Right atrium auricular region (tissue), 2 donors: ENCODE measurements at regions not wholly inside any gene's neighbourhood (a gene's known extent, or its start where the extent isn't known, plus 50 kb on each side); places are given as distances from the start of the nearest gene placed in this dataset.
"Not testable (repeated sequence)": the region's sequence is repeated elsewhere in the genome, so short reads cannot be mapped to it uniquely, and the experiment has no call there.

Experiments
- DNase-seq: peaks from one replicate; pipeline ENCODE4 v3.0.0-alpha.2; 2019; ENCODE audit warnings: low spot score
- H3K27ac ChIP-seq, 2 donors: fragments of 200-600 bp; sonication (generic); 1 replicate in 1 of 2; 2 replicates in 1 of 2; pipeline ENCODE4 v1.5.1; 2016 to 2019
- H3K27me3 ChIP-seq, 2 donors: fragments of 200-600 bp; sonication (generic); one replicate each; pipeline versions ENCODE4 v1.5.1 to v1.6.0; 2017 to 2019
- H3K36me3 ChIP-seq: fragments of 200-600 bp; sonication (generic); one replicate; pipeline ENCODE4 v1.5.1; 2016
- H3K4me1 ChIP-seq, 2 donors: fragments of 200-600 bp; sonication (generic); one replicate each; pipeline versions ENCODE4 v1.5.1 to v1.6.0; 2017 to 2019
- H3K4me3 ChIP-seq, 2 donors: fragments of 200-600 bp; sonication (generic); 1 replicate in 1 of 2; 2 replicates in 1 of 2; pipeline ENCODE4 v1.5.1; 2017 to 2019; ENCODE audit warnings: mild to moderate bottlenecking in 1 of 2, moderate library complexity in 1 of 2
- H3K9me3 ChIP-seq, 2 donors: fragments of 200-600 bp; sonication (generic); one replicate each; pipeline ENCODE4 v1.5.1; 2019
- TF ChIP-seq, protein P1 (sequence below), 2 donors: fragments of 200-600 bp; sonication (generic); IDR thresholded peaks; one replicate each; pipeline ENCODE4 v1.5.1; 2019; ENCODE audit warnings: antibody characterized with exemption in 2 of 2

DNA sequence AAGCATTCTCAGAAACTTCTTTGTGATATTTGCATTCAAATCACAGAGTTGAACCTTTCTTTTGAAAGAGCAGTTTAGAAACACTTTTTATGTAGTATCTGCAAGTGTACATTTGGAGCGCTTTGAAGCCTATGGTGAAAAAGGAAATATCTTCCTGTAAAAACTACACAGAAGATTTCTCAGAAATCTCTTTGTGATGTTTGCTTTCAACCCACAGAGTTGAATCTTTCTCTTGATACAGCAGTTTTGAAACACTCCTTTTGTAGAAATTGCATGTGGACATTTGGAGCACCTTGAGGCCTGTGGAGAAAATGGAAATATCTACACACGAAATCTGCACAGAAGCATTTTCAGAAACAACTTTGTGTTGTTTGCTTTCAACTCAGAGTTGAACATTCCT lies 612.3 kb upstream of the ZNF337 start:
- no peaks in the 10 kb centered on the region for H3K27me3 ChIP-seq
- H3K4me3 ChIP-seq, result no peak overlapping the region
- H3K9me3 ChIP-seq, result no peaks in the 10 kb centered on the region
- H3K36me3 ChIP-seq, result no peaks in the 10 kb centered on the region
- H3K4me1 ChIP-seq, result no peaks in the 10 kb centered on the region
- no peak for DNase-seq
- no peak overlapping the region for H3K27ac ChIP-seq
- TF ChIP-seq, protein P1, sequence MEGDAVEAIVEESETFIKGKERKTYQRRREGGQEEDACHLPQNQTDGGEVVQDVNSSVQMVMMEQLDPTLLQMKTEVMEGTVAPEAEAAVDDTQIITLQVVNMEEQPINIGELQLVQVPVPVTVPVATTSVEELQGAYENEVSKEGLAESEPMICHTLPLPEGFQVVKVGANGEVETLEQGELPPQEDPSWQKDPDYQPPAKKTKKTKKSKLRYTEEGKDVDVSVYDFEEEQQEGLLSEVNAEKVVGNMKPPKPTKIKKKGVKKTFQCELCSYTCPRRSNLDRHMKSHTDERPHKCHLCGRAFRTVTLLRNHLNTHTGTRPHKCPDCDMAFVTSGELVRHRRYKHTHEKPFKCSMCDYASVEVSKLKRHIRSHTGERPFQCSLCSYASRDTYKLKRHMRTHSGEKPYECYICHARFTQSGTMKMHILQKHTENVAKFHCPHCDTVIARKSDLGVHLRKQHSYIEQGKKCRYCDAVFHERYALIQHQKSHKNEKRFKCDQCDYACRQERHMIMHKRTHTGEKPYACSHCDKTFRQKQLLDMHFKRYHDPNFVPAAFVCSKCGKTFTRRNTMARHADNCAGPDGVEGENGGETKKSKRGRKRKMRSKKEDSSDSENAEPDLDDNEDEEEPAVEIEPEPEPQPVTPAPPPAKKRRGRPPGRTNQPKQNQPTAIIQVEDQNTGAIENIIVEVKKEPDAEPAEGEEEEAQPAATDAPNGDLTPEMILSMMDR (IDR thresholded peaks at IDR 0.05), result no peak

DNA sequence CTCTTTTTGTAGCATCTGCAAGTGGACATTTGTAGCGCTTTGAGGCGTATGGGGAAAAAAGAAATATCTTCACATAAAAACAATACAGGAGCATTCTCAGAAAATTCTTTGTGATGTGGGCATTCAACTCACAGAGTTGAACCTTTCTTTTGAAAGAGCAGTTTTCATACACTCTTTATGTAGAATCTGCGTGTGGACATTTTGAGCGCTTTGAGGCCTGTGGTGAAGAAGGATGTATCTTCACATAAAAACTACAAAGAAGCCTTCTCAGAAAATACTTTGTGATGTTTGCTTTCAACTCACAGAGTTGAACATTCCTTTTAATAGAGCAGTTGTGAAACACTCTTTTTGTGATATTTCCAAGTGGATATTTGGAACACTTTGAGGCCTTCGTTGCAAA lies 598.4 kb upstream of the ZNF337 start:
- H3K36me3 ChIP-seq, result no peaks in the 10 kb centered on the region
- no peaks in the 10 kb centered on the region for H3K27me3 ChIP-seq
- no peak for DNase-seq
- H3K4me3 ChIP-seq, result no peak overlapping the region
- TF ChIP-seq, protein P1 (IDR thresholded peaks at IDR 0.05), result no peak
- H3K27ac ChIP-seq, result no peak overlapping the region
- peaks cover 0 to 4% of the 10 kb centered on the region in 2 donors for H3K9me3 ChIP-seq
- H3K4me1 ChIP-seq, result no peaks in the 10 kb centered on the region

DNA sequence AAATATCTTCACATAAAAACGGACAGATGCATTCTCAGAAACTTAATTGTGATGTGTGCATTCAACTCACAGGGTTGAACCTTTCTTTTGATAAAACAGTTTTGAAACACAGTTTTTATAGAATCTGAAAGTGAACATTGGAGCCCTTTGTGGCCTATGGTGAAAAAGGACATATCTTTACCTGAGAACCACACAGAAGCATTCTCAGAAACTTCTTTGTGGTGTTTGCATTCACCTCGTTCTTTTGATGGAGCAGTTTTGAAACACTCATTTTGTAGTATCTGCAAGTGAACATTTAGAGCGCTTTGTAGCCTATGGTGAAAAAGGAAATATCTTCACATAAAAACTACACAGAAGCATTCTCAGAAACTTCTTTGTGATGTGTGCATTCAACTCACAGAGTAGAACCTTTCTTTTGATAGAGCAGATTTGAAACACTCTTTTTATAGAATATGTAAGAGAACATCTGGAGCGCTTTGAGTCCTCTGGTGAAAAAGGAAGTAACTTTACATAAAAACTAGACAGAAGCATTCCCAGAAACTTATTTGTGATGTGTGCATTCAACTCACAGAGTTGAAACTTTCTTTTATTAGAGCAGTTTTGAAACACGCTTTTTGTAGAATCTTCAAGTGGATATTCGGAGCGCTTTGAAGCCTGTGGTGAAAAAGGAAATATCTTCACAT lies 591.9 kb upstream of the ZNF337 start:
- H3K27me3 ChIP-seq, DNase-seq, H3K9me3 ChIP-seq, H3K27ac ChIP-seq, H3K4me3 ChIP-seq, H3K4me1 ChIP-seq, H3K36me3 ChIP-seq: not testable (repeated sequence)

DNA sequence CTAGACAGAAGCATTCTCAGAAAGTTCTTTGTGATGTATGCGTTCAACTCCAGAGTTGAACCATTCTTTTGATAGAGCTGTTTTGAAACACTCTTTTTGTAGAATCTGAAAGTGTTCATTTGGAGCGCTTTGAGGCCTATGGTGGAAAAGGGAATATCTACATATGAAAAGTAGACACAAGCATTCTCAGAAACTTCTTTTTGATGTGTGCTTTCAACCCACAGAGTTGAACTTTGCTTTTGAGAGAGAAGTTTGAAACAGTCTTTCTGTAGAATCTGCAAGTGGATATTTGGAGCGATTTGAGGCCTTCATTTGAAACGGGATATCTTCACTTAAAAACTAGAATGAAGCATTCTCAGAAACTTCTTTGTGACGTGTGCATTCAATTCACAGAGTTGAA lies 582.6 kb upstream of the ZNF337 start:
- no peak overlapping the region for H3K27ac ChIP-seq
- no peaks in the 10 kb centered on the region for H3K9me3 ChIP-seq
- no peak overlapping the region for H3K4me3 ChIP-seq
- no peaks in the 10 kb centered on the region for H3K27me3 ChIP-seq
- H3K4me1 ChIP-seq, result no peaks in the 10 kb centered on the region
- TF ChIP-seq, protein P1 (IDR thresholded peaks at IDR 0.05), result no peak
- no peak for DNase-seq
- H3K36me3 ChIP-seq, result no peaks in the 10 kb centered on the region

DNA sequence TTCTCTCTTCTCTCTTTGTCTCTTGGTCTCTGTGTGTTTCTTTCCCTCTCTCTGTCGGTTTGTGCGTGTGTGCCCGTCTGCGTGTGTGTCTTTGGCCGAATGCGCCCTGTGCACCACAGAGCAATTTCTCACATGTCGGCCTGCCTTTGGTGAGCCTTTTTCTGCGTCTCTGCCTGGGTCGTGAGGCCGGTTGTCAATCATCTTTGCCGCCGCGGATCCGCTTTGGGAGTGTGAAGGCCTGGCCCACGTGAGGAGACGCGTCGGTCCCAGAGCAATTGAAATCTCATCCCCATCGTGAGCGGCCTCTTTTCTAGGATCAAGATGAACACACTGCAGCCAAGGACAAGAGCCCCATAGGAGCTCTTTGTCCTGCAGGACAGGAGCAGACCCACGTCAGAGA lies 580.7 kb upstream of the ZNF337 start:
- TF ChIP-seq, protein P1 (IDR thresholded peaks at IDR 0.05), result no peak
- Histone ChIP-seq H3K27ac (no peak overlapping the region), H3K9me3 (no peaks in the 10 kb centered on the region), H3K27me3 (no peaks in the 10 kb centered on the region), H3K4me3 (no peak overlapping the region), H3K36me3 (no peaks in the 10 kb centered on the region), H3K4me1 (no peaks in the 10 kb centered on the region)
- DNase-seq, result no peak

DNA sequence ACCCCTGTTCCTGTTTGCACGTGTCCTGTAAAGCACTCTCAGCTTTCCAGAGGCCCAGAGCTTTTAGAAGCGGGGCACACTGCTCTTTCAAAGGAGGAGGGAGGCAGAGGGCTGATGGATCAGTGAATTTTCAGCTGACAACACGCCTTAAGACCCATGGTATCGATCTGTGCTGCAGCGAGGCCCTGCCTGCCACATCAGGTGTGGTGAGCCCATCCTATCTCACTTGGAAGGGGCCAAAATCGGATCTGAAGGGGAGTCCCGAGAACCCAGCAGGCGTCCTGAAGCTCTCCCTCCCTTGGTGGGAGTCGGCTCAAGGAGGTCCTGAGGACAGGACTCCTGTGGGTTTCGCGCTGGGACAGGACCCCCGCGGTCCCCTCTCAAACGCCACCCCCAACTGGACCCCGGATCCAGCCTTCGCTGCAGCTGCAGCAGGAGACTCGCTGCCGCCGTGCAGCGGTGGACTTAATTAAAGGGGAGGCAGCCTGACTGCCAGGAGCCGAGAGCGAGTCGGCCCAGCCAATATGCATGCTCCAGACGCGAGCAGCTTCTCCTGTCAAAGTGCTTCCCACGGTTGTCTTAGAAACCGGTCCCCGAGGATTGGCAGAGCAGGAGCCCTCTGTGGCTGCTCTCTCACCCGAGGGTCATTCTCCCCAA lies 580.0 kb upstream of the ZNF337 start:
- H3K4me1 ChIP-seq, result no peaks in the 10 kb centered on the region
- TF ChIP-seq, protein P1 (IDR thresholded peaks at IDR 0.05), result no peak
- DNase-seq, result no peak
- no peaks in the 10 kb centered on the region for H3K27me3 ChIP-seq
- H3K27ac ChIP-seq, result no peak overlapping the region
- no peak overlapping the region for H3K4me3 ChIP-seq
- no peaks in the 10 kb centered on the region for H3K9me3 ChIP-seq
- no peaks in the 10 kb centered on the region for H3K36me3 ChIP-seq

DNA sequence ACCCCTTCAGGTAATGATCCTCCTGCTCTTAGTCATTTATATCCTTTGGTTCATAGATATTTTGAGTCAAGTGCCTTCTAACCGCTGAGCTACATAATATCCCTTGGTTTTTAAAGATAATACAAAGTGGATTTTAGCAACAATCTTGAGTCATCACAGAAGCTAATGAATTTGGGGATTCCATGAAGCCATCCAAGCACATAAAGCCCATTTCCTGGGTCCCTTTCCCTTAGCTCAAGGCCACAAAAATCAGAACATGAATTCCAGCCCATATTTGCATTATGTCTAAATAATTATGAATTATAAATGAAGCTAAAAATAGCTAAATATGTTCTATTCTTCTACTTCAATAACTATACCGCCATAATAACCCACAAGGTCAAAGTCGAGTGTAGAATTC lies 572.1 kb upstream of the ZNF337 start:
- H3K4me1 ChIP-seq, result not testable (repeated sequence)

DNA sequence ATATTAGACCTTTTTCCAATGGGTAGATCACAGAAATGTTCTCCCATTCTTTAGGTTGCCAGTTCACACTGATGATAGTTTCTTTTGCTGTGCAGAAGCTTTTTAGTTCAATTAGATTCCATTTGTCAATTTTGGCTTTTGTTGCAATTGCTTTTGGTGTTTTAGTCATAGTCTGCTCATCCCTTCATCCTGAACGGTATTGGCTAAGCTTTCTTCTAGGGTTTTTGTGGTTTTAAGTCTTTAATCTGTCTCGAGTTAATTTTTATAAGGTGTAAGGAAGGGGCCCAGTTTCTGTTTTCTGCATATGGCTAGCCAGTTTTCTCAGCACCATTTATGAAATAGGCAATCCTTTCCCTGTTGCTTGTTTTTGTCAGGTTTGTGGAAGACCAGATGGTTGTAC lies 564.3 kb upstream of the ZNF337 start:
- DNase-seq, H3K4me1 ChIP-seq, H3K9me3 ChIP-seq, H3K27me3 ChIP-seq, H3K27ac ChIP-seq, H3K4me3 ChIP-seq, H3K36me3 ChIP-seq: not testable (repeated sequence)

More for the DNA sequence above, 572.1 kb upstream of the ZNF337 start:
- not testable (repeated sequence) for H3K27ac ChIP-seq, H3K4me3 ChIP-seq, DNase-seq, H3K9me3 ChIP-seq, H3K36me3 ChIP-seq, H3K27me3 ChIP-seq

DNA sequence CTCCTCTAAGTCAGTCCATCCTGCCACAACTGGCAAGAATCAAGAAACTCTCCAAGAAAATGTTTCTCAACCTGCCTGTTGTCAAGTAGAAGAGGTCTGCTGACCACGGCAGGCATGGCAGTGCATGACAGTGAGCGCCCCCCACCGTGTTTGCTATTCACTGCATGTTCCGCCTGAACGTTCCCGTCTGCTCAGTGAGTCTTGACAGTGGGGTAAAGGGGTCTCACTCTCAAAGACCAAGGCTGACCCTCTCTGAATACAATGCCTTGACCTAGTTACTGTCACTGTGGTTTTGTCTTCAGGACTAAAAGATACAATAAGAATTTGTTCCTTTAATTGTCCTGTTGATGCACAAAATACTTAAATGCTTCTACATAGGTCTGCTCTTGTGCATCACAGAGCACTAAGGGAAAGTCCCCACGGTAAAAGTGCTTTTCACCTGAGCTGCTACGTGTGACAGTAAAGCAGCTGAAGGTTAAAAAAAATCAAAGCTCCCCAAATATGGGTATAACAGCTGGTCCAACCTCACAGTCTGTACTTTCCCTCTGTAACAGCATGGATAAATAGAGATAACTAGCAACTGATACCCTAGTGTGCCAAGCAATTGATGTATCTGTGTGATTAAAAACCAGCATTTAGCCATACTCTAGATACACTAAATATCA lies 555.8 kb upstream of the ZNF337 start:
- not testable (repeated sequence) for H3K27me3 ChIP-seq, H3K4me1 ChIP-seq, H3K27ac ChIP-seq, DNase-seq, H3K4me3 ChIP-seq, H3K9me3 ChIP-seq, H3K36me3 ChIP-seq
